ENCODE measurements at regions not wholly inside any gene's neighbourhood (a gene's known extent, or its start where the extent isn't known, plus 50 kb on each side); places are given as distances from the start of the nearest gene placed in this dataset.

- peaks cover 39% of the 10 kb centered on the region for H3K9me3 ChIP-seq (ENCODE audit: control insufficient read depth, low read depth, low read length)
- H3K4me1 Mint-ChIP-seq: no peaks in the 10 kb centered on the region
- H3K4me1 ChIP-seq (ENCODE audit: insufficient read depth, low read length): no peaks in the 10 kb centered on the region
- no peak for DNase-seq
- H3K9me3 Mint-ChIP-seq: peaks cover 57 to 61% of the 10 kb centered on the region in 2 experiments
- H2AK5ac ChIP-seq (ENCODE audit: insufficient read length, low read length): no peak overlapping the region
- no peak overlapping the region for H3K18ac ChIP-seq (ENCODE audit: insufficient read length, low read depth, low read length)
- H3K14ac ChIP-seq (ENCODE audit: insufficient read depth, low read length): no peak overlapping the region
- H3K56ac ChIP-seq (ENCODE audit: insufficient read length, low read depth, low read length): no peak overlapping the region
- H4K5ac ChIP-seq (ENCODE audit: insufficient read length, low read depth, low read length): no peak overlapping the region
- no peak overlapping the region for H3K4me3 Mint-ChIP-seq
- H3K79me2 ChIP-seq (ENCODE audit: insufficient read depth, low read length): no peaks in the 10 kb centered on the region
- TF ChIP-seq CTCF (conservative IDR thresholded peaks at IDR 0.05): no peak
- no peaks in the 10 kb centered on the region for H3K23me2 ChIP-seq (ENCODE audit: insufficient read length, low read depth, low read length, poor library complexity, severe bottlenecking)
- no peak overlapping the region for H3K4ac ChIP-seq (ENCODE audit: low read depth, low read length)
- H2BK12ac ChIP-seq (ENCODE audit: insufficient read length, low read depth, low read length): no peak overlapping the region
- H3K9ac ChIP-seq (ENCODE audit: extremely low read depth, insufficient read length, low read length): no peak overlapping the region
- H2AFZ ChIP-seq (ENCODE audit: low read length): no peak overlapping the region
- no peak overlapping the region for H2BK15ac ChIP-seq (ENCODE audit: low read depth, low read length)
- H3K27me3 Mint-ChIP-seq (ENCODE audit: low read depth): peaks cover 3% of the 10 kb centered on the region
- H3K27me3 ChIP-seq (ENCODE audit: insufficient read depth, low read length): no peaks in the 10 kb centered on the region
- no peak overlapping the region for H2BK20ac ChIP-seq (ENCODE audit: low read depth, low read length, poor library complexity, severe bottlenecking)
- no peak overlapping the region for H3K4me2 ChIP-seq (ENCODE audit: insufficient read depth, insufficient read length, low read length)
- H4K8ac ChIP-seq (replicated peaks; ENCODE audit: insufficient read length, low read depth, low read length): no peak overlapping the region
- H3K23ac ChIP-seq (ENCODE audit: insufficient read length, low read depth, low read length): no peak overlapping the region
- H3K27ac Mint-ChIP-seq: no peak overlapping the region
- H3K36me3 Mint-ChIP-seq (ENCODE audit: insufficient read depth in 1 of 3, low read depth in 3 of 3): no peaks in the 10 kb centered on the region
- H3T11ph ChIP-seq (ENCODE audit: low read length): no peak overlapping the region
- no peak overlapping the region for H3K27ac ChIP-seq (ENCODE audit: insufficient read length, low read depth, low read length)
- no peak overlapping the region for H2BK120ac ChIP-seq (ENCODE audit: low read depth, low read length, poor library complexity, severe bottlenecking)
- H4K20me1 ChIP-seq (ENCODE audit: control insufficient read depth, insufficient read depth, insufficient read length): no peaks in the 10 kb centered on the region
- no CpG with 5 or more reads among the region's 4 CpGs for WGBS (ENCODE audit: extremely low coverage, insufficient read length, low lambda C conversion rate)
- no peak overlapping the region for H4K91ac ChIP-seq (ENCODE audit: insufficient read length, low read depth, low read length)
- no peak overlapping the region for H2BK5ac ChIP-seq (ENCODE audit: insufficient read length, low read length)
- no peaks in the 10 kb centered on the region for H3K79me1 ChIP-seq (ENCODE audit: insufficient read depth, low read depth, low read length, poor library complexity, severe bottlenecking)
Measured at GRCh38 chrX:150164971-150165600, 198.0 kb upstream of the MAMLD1 start.
